ENCODE measurements at regions not wholly inside any gene's neighbourhood (a gene's known extent, or its start where the extent isn't known, plus 50 kb on each side); places are given as distances from the start of the nearest gene placed in this dataset.
"Not testable (repeated sequence)": the region's sequence is repeated elsewhere in the genome, so short reads cannot be mapped to it uniquely, and the experiment has no call there.

GRCh38 chr18:14449995-14450636 lies 93.3 kb downstream of the POTEC start:
- not testable (repeated sequence) for H3K27ac ChIP-seq (ENCODE audit: extremely low read length, insufficient read depth, low read length); FAIRE-seq
- peak overlapping the region in 1 of 3 experiments; percentile 37; a peak in 2 of 6 replicates for H3K4me3 ChIP-seq (replicated peaks in 1 of 3; ENCODE audit: insufficient read depth in 1 of 3, low read depth in 2 of 3, low read length in 3 of 3)

DNA sequence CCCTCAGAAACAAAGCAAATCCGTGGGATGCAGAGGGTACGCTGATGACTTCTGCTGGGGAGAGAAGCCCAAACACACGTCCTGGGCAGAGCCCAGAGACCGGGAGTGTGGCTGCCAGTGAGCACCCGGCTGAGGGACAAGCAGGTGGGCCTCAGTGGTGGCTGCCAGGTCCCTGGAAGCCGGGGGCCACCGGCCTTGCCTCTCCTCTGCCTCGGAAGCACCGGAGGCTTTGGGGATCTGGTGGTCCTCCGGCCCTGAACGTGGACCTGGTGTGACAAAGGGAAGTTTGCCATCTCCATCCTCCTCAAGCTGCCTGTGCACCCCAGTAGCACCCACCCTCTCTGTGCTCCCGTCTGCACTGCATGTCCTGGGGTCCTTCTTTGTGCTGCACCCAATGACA lies 94.3 kb downstream of the POTEC start:
- H2AFZ ChIP-seq (ENCODE audit: low read length); CTCF ChIA-PET (ENCODE audit: low intra/inter-chr PET ratio, low total read pairs); H3K79me2 ChIP-seq (ENCODE audit: insufficient read depth, low read length); BruUV-seq (replicated peaks); DNase-seq (ENCODE audit: low spot score); H3K36me3 ChIP-seq (replicated peaks in 1 of 2; ENCODE audit: control insufficient read depth in 1 of 2, insufficient read depth in 2 of 2, low read length in 2 of 2); ATAC-seq; H3K9me3 ChIP-seq (ENCODE audit: low read length); POLR2A ChIA-PET; in situ Hi-C loops (cut with HindIII; ENCODE audit: extremely low pct_ligation_motif_present, low pct_unique_long_range_greater_than_20kb); H3K9ac ChIP-seq (ENCODE audit: insufficient read depth, low read depth, low read length); H3K27me3 ChIP-seq (ENCODE audit: control insufficient read depth in 1 of 2, insufficient read depth in 2 of 2, low read length in 2 of 2); FAIRE-seq; H3K27ac ChIP-seq (ENCODE audit: extremely low read length, insufficient read depth, low read length); H4K20me1 ChIP-seq (ENCODE audit: insufficient read depth, low read length); intact Hi-C loops (cut with micrococcal nuclease; ENCODE audit: unreplicated experiment); H3K4me2 ChIP-seq (ENCODE audit: low read depth, low read length); H3K4me1 ChIP-seq (ENCODE audit: insufficient read depth, low read length); H3K4me3 ChIP-seq (replicated peaks in 1 of 3; ENCODE audit: insufficient read depth in 1 of 3, low read depth in 2 of 3, low read length in 3 of 3): not testable (repeated sequence)
- 91% methylated on average over 6 of the region's 12 CpGs for WGBS (ENCODE audit: low lambda C conversion rate)

More at GRCh38 chr18:14449995-14450636, 93.3 kb downstream of the POTEC start:
- CTCF ChIA-PET (ENCODE audit: low intra/inter-chr PET ratio, low total read pairs); H4K20me1 ChIP-seq (ENCODE audit: insufficient read depth, low read length); H3K79me2 ChIP-seq (ENCODE audit: insufficient read depth, low read length); POLR2A ChIA-PET; H3K4me1 ChIP-seq (ENCODE audit: insufficient read depth, low read length); in situ Hi-C loops (cut with HindIII; ENCODE audit: extremely low pct_ligation_motif_present, low pct_unique_long_range_greater_than_20kb); H2AFZ ChIP-seq (ENCODE audit: low read length); H3K27me3 ChIP-seq (ENCODE audit: control insufficient read depth in 1 of 2, insufficient read depth in 2 of 2, low read length in 2 of 2); H3K9ac ChIP-seq (ENCODE audit: insufficient read depth, low read depth, low read length); H3K9me3 ChIP-seq (ENCODE audit: low read length); H3K36me3 ChIP-seq (replicated peaks in 1 of 2; ENCODE audit: control insufficient read depth in 1 of 2, insufficient read depth in 2 of 2, low read length in 2 of 2); DNase-seq (ENCODE audit: low spot score); intact Hi-C loops (cut with micrococcal nuclease; ENCODE audit: unreplicated experiment); BruUV-seq (replicated peaks): not testable (repeated sequence)
- peak; percentile 96 for ATAC-seq
- WGBS (ENCODE audit: low lambda C conversion rate), result no CpG with 5 or more reads among the region's 60 CpGs
- H3K4me2 ChIP-seq (ENCODE audit: low read depth, low read length), result 0 out of 2 replicates have a peak overlapping the region, but pooled peaks have one; percentile 12
- TF ChIP-seq HNRNPLL (IDR thresholded peaks at IDR 0.05; ENCODE audit: low read depth, low read length, poor library complexity, severe bottlenecking) (peak; percentile 23), ZFY (CRISPR knock-in tag; IDR thresholded peaks at IDR 0.05) (peak; percentile 70), ZFX (CRISPR knock-in tag; IDR thresholded peaks at IDR 0.05; ENCODE audit: low read depth) (peak; percentile 28; the same call in 1 of the 2 replicates), ZBTB14 (CRISPR knock-in tag; IDR thresholded peaks at IDR 0.05) (peak; percentile 82; the same call in 1 of the 2 replicates), ZNF800 (CRISPR knock-in tag; IDR thresholded peaks at IDR 0.05) (peak; percentile 47; the same call in 1 of the 2 replicates)
- TF ChIP-seq, protein P1, sequence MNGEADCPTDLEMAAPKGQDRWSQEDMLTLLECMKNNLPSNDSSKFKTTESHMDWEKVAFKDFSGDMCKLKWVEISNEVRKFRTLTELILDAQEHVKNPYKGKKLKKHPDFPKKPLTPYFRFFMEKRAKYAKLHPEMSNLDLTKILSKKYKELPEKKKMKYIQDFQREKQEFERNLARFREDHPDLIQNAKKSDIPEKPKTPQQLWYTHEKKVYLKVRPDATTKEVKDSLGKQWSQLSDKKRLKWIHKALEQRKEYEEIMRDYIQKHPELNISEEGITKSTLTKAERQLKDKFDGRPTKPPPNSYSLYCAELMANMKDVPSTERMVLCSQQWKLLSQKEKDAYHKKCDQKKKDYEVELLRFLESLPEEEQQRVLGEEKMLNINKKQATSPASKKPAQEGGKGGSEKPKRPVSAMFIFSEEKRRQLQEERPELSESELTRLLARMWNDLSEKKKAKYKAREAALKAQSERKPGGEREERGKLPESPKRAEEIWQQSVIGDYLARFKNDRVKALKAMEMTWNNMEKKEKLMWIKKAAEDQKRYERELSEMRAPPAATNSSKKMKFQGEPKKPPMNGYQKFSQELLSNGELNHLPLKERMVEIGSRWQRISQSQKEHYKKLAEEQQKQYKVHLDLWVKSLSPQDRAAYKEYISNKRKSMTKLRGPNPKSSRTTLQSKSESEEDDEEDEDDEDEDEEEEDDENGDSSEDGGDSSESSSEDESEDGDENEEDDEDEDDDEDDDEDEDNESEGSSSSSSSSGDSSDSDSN (CRISPR knock-in tag; IDR thresholded peaks at IDR 0.05), result peak; percentile 77; the same call in 1 of the 2 replicates
